ENCODE measurements at regions not wholly inside any gene's neighbourhood (a gene's known extent, or its start where the extent isn't known, plus 50 kb on each side); places are given as distances from the start of the nearest gene placed in this dataset.
"Not testable (repeated sequence)": the region's sequence is repeated elsewhere in the genome, so short reads cannot be mapped to it uniquely, and the experiment has no call there.

GRCh38 chr6:134431421-134431859 lies 113.5 kb upstream of the SGK1 start:
- no peak for TF ChIP-seq Cebpa-rat (IDR thresholded peaks at IDR 0.05)
- Histone ChIP-seq H3K4me2 (peak overlapping the region in 2 of 11 experiments; percentile 38 to 47; a peak in 2 of 22 replicates), H3K9me3 (replicated peaks in 1 of 11) (peaks cover 0 to 5% (median 0%) of the 10 kb centered on the region in 11 experiments; a peak in 5 of 22 replicates), H3K4me1 (peaks cover 10 to 56% (median 15%) of the 10 kb centered on the region in 10 experiments), H3K4me3 (no peak overlapping the region), H3K36me3 (no peaks in the 10 kb centered on the region), H3K27me3 (no peaks in the 10 kb centered on the region), H4K20me1 (no peaks in the 10 kb centered on the region), H3K9ac (no peak overlapping the region), H3K27ac (no peak overlapping the region)

GRCh38 chr6:134429861-134430380 lies 112.0 kb upstream of the SGK1 start:
- H3K36me3 ChIP-seq: no peaks in the 10 kb centered on the region
- no peaks in the 10 kb centered on the region for H3K27me3 ChIP-seq
- no peak for TF ChIP-seq Cebpa-rat (IDR thresholded peaks at IDR 0.05)
- no peaks in the 10 kb centered on the region for H4K20me1 ChIP-seq
- no peak overlapping the region for H3K9ac ChIP-seq
- H3K4me1 ChIP-seq: peaks cover 19 to 59% (median 23%) of the 10 kb centered on the region in 10 experiments
- H3K9me3 ChIP-seq (replicated peaks in 1 of 11): peaks cover 0 to 5% (median 0%) of the 10 kb centered on the region in 11 experiments; a peak in 5 of 22 replicates
- H3K4me3 ChIP-seq: no peak overlapping the region
- peak overlapping the region in 2 of 11 experiments; percentile 25 to 30; a peak in 1 of 22 replicates for H3K4me2 ChIP-seq
- H3K27ac ChIP-seq: no peak overlapping the region; a peak in 1 of 22 replicates

- Histone ChIP-seq H3K9me3 (replicated peaks in 1 of 11) (peaks cover 0 to 5% (median 0%) of the 10 kb centered on the region in 11 experiments; a peak in 3 of 22 replicates), H3K36me3 (no peaks in the 10 kb centered on the region), H3K27me3 (no peaks in the 10 kb centered on the region), H3K4me1 (peaks cover 31 to 75% (median 42%) of the 10 kb centered on the region in 10 experiments), H3K4me2 (no peak overlapping the region), H4K20me1 (no peaks in the 10 kb centered on the region), H3K4me3 (no peak overlapping the region), H3K9ac (no peak overlapping the region), H3K27ac (no peak overlapping the region)
- no peak for TF ChIP-seq Cebpa-rat (IDR thresholded peaks at IDR 0.05)
Observed at GRCh38 chr6:134427721-134428120, 109.8 kb upstream of the SGK1 start.

GRCh38 chr6:134426623-134427022 lies 108.7 kb upstream of the SGK1 start:
- H3K4me2 ChIP-seq: peak overlapping the region; percentile 39 to 74 (median 59); a peak in 19 of 22 replicates
- peaks cover 31 to 74% (median 43%) of the 10 kb centered on the region in 10 experiments for H3K4me1 ChIP-seq
- no peaks in the 10 kb centered on the region for H3K36me3 ChIP-seq
- H3K27me3 ChIP-seq: no peaks in the 10 kb centered on the region
- H4K20me1 ChIP-seq: no peaks in the 10 kb centered on the region
- no peak overlapping the region for H3K9ac ChIP-seq
- no peak overlapping the region for H3K4me3 ChIP-seq
- no peak for TF ChIP-seq Cebpa-rat (IDR thresholded peaks at IDR 0.05)
- H3K27ac ChIP-seq: peak overlapping the region in 2 of 11 experiments; percentile 1 to 51; a peak in 3 of 22 replicates
- peaks cover 0 to 5% (median 0%) of the 10 kb centered on the region in 11 experiments; a peak in 3 of 22 replicates for H3K9me3 ChIP-seq (replicated peaks in 1 of 11)

GRCh38 chr6:134425917-134426316 lies 108.0 kb upstream of the SGK1 start:
- H3K4me2 ChIP-seq: peak overlapping the region; percentile 39 to 74 (median 59)
- peaks cover 31 to 75% (median 43%) of the 10 kb centered on the region in 10 experiments for H3K4me1 ChIP-seq
- not testable (repeated sequence) for H3K9ac ChIP-seq; H3K4me3 ChIP-seq; H3K27me3 ChIP-seq; H3K9me3 ChIP-seq (replicated peaks in 1 of 11); H4K20me1 ChIP-seq; H3K36me3 ChIP-seq
- H3K27ac ChIP-seq: peak overlapping the region in 10 of 11 experiments; percentile 8 to 77 (median 37); a peak in 12 of 22 replicates

- Histone ChIP-seq H3K27ac (peak overlapping the region in 10 of 11 experiments; percentile 8 to 77 (median 37); a peak in 15 of 22 replicates), H3K36me3 (no peaks in the 10 kb centered on the region), H3K9me3 (replicated peaks in 1 of 11) (peaks cover 0 to 3% (median 0%) of the 10 kb centered on the region in 11 experiments; a peak in 3 of 22 replicates), H4K20me1 (no peaks in the 10 kb centered on the region), H3K4me2 (peak overlapping the region; percentile 39 to 74 (median 59)), H3K4me1 (peaks cover 31 to 78% (median 43%) of the 10 kb centered on the region in 10 experiments), H3K9ac (no peak overlapping the region), H3K4me3 (no peak overlapping the region), H3K27me3 (no peaks in the 10 kb centered on the region)
- TF ChIP-seq Cebpa-rat (IDR thresholded peaks at IDR 0.05): no peak
Observed at GRCh38 chr6:134425513-134425912, 107.6 kb upstream of the SGK1 start.

- Histone ChIP-seq H3K4me2 (peak overlapping the region in 10 of 11 experiments; percentile 39 to 74 (median 61); a peak in 15 of 22 replicates), H3K36me3 (no peaks in the 10 kb centered on the region), H3K9ac (peak overlapping the region in 2 of 11 experiments; percentile 17 to 50; a peak in 2 of 22 replicates), H3K4me3 (no peak overlapping the region), H3K27ac (peak overlapping the region in 6 of 11 experiments; percentile 35 to 77 (median 56); a peak in 8 of 22 replicates), H4K20me1 (no peaks in the 10 kb centered on the region), H3K4me1 (peaks cover 31 to 79% (median 43%) of the 10 kb centered on the region in 10 experiments), H3K27me3 (no peaks in the 10 kb centered on the region), H3K9me3 (replicated peaks in 1 of 11) (peaks cover 0 to 10% (median 0%) of the 10 kb centered on the region in 11 experiments; a peak in 5 of 22 replicates)
- TF ChIP-seq Cebpa-rat (IDR thresholded peaks at IDR 0.05): no peak
Observed at GRCh38 chr6:134424798-134425170, 106.9 kb upstream of the SGK1 start.

GRCh38 chr6:134424165-134424797 lies 106.4 kb upstream of the SGK1 start:
- no peak for TF ChIP-seq Cebpa-rat (IDR thresholded peaks at IDR 0.05)
- peak overlapping the region in 10 of 11 experiments; percentile 9 to 74 (median 57); a peak in 13 of 22 replicates for H3K4me2 ChIP-seq
- peaks cover 0 to 11% (median 0%) of the 10 kb centered on the region in 11 experiments; a peak in 5 of 22 replicates for H3K9me3 ChIP-seq (replicated peaks in 1 of 11)
- H3K4me1 ChIP-seq: peaks cover 31 to 84% (median 43%) of the 10 kb centered on the region in 10 experiments
- no peak overlapping the region for H3K4me3 ChIP-seq
- peak overlapping the region in 5 of 11 experiments; percentile 4 to 77 (median 62); a peak in 8 of 22 replicates for H3K27ac ChIP-seq
- H3K36me3 ChIP-seq: no peaks in the 10 kb centered on the region
- no peaks in the 10 kb centered on the region for H4K20me1 ChIP-seq
- no peaks in the 10 kb centered on the region for H3K27me3 ChIP-seq
- H3K9ac ChIP-seq: peak overlapping the region in 2 of 11 experiments; percentile 17 to 50; a peak in 2 of 22 replicates
